PFSK-1 (cell line): ENCODE measurements at regions not wholly inside any gene's neighbourhood (a gene's known extent, or its start where the extent isn't known, plus 50 kb on each side); places are given as distances from the start of the nearest gene placed in this dataset.

Source experiments
- FOXP2 ChIP-seq: optimal IDR thresholded peaks from 2 replicates; pipeline ENCODE3; 2011; ENCODE audit warnings: borderline replicate concordance, control low read depth, inconsistent platforms; ENCODE audit not compliant: insufficient read depth; ENCODE audit errors: extremely low read length, extremely low read depth
- POLR2AphosphoS5 ChIP-seq: IDR thresholded peaks from 2 replicates; pipeline ENCODE4 v1.6.1; 2012; ENCODE audit warnings: low read depth, mild to moderate bottlenecking, control low read depth, low read length, moderate library complexity
- REST ChIP-seq, 2 experiments: IDR thresholded peaks; 2 replicates each; pipeline versions ENCODE4 v1.6.1 to v1.8.0; 2011 to 2012; ENCODE audit warnings: low read depth in 2 of 2, low read length in 2 of 2, control low read depth in 1 of 2, inconsistent platforms in 1 of 2, mild to moderate bottlenecking in 1 of 2, moderate library complexity in 1 of 2; ENCODE audit not compliant: insufficient read depth in 1 of 2
- SIN3A ChIP-seq: IDR thresholded peaks from 2 replicates; pipeline ENCODE4 v1.6.1; 2012; ENCODE audit warnings: mild to moderate bottlenecking, low read length, moderate library complexity, borderline replicate concordance; ENCODE audit not compliant: insufficient read depth
- TAF1 ChIP-seq: IDR thresholded peaks from 2 replicates; pipeline ENCODE4 v1.6.1; 2012; ENCODE audit warnings: low read length, control low read depth, borderline replicate concordance; ENCODE audit not compliant: insufficient read depth

GRCh38 chr2:187612857-187613256, 58.6 kb upstream of the TFPI start:
- no peak for TF ChIP-seq FOXP2
- no peak for TF ChIP-seq REST (IDR thresholded peaks at IDR 0.05; ENCODE audit: insufficient read depth in 1 of 2, low read depth in 2 of 2, low read length in 2 of 2)

- TF ChIP-seq TAF1: no peak
- no peak for TF ChIP-seq REST (IDR thresholded peaks at IDR 0.05; ENCODE audit: insufficient read depth in 1 of 2, low read depth in 2 of 2, low read length in 2 of 2)
- no peak for TF ChIP-seq POLR2AphosphoS5
- TF ChIP-seq SIN3A: no peak
- TF ChIP-seq FOXP2: no peak
These were observed 60.5 kb upstream of the TFPI start for GRCh38 chr2:187614756-187615155.

- TF ChIP-seq FOXP2 (no peak), TAF1 (no peak), POLR2AphosphoS5 (no peak), SIN3A (no peak), REST (IDR thresholded peaks at IDR 0.05; ENCODE audit: insufficient read depth in 1 of 2, low read depth in 2 of 2, low read length in 2 of 2) (no peak)
These were observed 61.1 kb upstream of the TFPI start for GRCh38 chr2:187615364-187615763.

- TF ChIP-seq SIN3A (no peak), FOXP2 (no peak), TAF1 (no peak), REST (IDR thresholded peaks at IDR 0.05; ENCODE audit: insufficient read depth in 1 of 2, low read depth in 2 of 2, low read length in 2 of 2) (no peak), POLR2AphosphoS5 (no peak)
These were observed 61.7 kb upstream of the TFPI start for GRCh38 chr2:187615902-187616301.

- TF ChIP-seq POLR2AphosphoS5 (no peak), REST (IDR thresholded peaks at IDR 0.05; ENCODE audit: insufficient read depth in 1 of 2, low read depth in 2 of 2, low read length in 2 of 2) (no peak), TAF1 (no peak), FOXP2 (no peak), SIN3A (no peak)
These were observed 62.9 kb upstream of the TFPI start for GRCh38 chr2:187617120-187617519.
